ENCODE measurements at regions not wholly inside any gene's neighbourhood (a gene's known extent, or its start where the extent isn't known, plus 50 kb on each side); places are given as distances from the start of the nearest gene placed in this dataset.
"Not testable (repeated sequence)": the region's sequence is repeated elsewhere in the genome, so short reads cannot be mapped to it uniquely, and the experiment has no call there.

GRCh38 chr5:142529626-142530278, 156.1 kb downstream of the FGF1 start:
- Mint-ChIP-seq H3K27me3 (peaks cover 0 to 3% of the 10 kb centered on the region in 2 donors), H3K9me3 (peaks cover 0 to 8% (median under 1%) of the 10 kb centered on the region in 8 donors), H3K36me3 (no peaks in the 10 kb centered on the region), H3K4me3 (no peak overlapping the region), H3K4me1 (peaks cover 0 to 8% (median 6%) of the 10 kb centered on the region in 4 donors), H3K27ac (no peak overlapping the region)
- intact Hi-C loops (cut with micrococcal nuclease), result no loop called here
- no peaks in the 10 kb centered on the region for H3K9me3 ChIP-seq (ENCODE audit: control insufficient read depth in 1 of 2, low read length in 2 of 2)
- H3K27me3 ChIP-seq (ENCODE audit: insufficient read depth, low read length), result no peaks in the 10 kb centered on the region
- no peak overlapping the region for H3K4me3 ChIP-seq (ENCODE audit: low read length in 2 of 2)
- H3K27ac ChIP-seq (ENCODE audit: low read depth, low read length), result no peak overlapping the region
- no peaks in the 10 kb centered on the region for H3K36me3 ChIP-seq (ENCODE audit: insufficient read depth, low read length)
- ChIA-PET CTCF (ENCODE audit: partially characterized antibody) (no interaction called here), POLR2A (ENCODE audit: partially characterized antibody) (no interaction called here)
- no peak for DNase-seq
- no peaks in the 10 kb centered on the region for H3K4me1 ChIP-seq (ENCODE audit: insufficient read depth, low read length)

DNA sequence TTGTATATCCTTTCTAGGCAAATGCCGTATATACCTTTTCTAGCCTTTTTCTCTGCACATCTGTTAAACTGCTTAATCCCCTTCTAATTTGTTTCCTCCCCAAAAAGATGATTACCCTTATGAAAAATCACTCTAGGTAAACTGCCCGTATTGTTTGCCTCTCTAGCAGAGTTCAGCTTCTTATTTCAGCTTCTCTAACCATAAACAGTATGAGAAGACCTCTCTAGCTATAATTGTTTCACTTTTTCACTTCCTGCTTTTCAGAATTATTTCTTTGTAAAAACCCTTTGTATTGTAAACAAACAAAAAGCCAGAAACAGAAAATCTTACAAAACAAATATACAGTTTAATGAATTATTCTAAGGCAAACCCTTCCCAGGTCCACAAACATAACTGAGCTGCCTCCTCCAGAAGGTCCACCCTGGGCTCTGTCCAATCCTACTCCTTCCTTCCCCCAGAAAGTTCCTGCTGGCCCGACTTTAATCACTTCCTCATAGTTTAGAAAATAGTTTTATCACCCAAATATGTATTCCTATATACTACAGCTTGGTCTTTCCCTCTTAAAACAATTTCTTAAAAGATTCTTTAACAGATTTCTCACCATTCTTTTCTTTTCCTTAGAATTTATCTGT, 158.1 kb downstream of the FGF1 start:
- no peak overlapping the region for H3K27ac ChIP-seq (ENCODE audit: low read depth, low read length)
- Mint-ChIP-seq H3K4me3 (no peak overlapping the region), H3K4me1 (peaks cover 0 to 6% (median 5%) of the 10 kb centered on the region in 4 donors), H3K36me3 (no peaks in the 10 kb centered on the region), H3K27ac (peak overlapping the region in 1 of 7 donors; percentile 3), H3K27me3 (peaks cover 0 to 3% of the 10 kb centered on the region in 2 donors), H3K9me3 (peaks cover 0 to 3% (median 0%) of the 10 kb centered on the region in 8 donors)
- H3K36me3 ChIP-seq (ENCODE audit: insufficient read depth, low read length), result no peaks in the 10 kb centered on the region
- H3K4me3 ChIP-seq (ENCODE audit: low read length in 2 of 2), result no peak overlapping the region
- ChIA-PET POLR2A (ENCODE audit: partially characterized antibody) (interaction anchor here (0.6 kb wide), 1 partner anchor 233 kb away, joined by 3 read pairs; no protein-coding TSS in a partner anchor), CTCF (ENCODE audit: partially characterized antibody) (interaction anchor here (0.6 to 1.6 kb wide), 2 partner anchors 20 to 43 kb away, joined by 3 read pairs; no protein-coding TSS in a partner anchor)
- H3K9me3 ChIP-seq (ENCODE audit: control insufficient read depth in 1 of 2, low read length in 2 of 2), result no peaks in the 10 kb centered on the region
- DNase-seq, result no peak
- intact Hi-C loops (cut with micrococcal nuclease), result no loop called here
- H3K4me1 ChIP-seq (ENCODE audit: insufficient read depth, low read length), result no peaks in the 10 kb centered on the region
- H3K27me3 ChIP-seq (ENCODE audit: insufficient read depth, low read length), result no peaks in the 10 kb centered on the region

DNA sequence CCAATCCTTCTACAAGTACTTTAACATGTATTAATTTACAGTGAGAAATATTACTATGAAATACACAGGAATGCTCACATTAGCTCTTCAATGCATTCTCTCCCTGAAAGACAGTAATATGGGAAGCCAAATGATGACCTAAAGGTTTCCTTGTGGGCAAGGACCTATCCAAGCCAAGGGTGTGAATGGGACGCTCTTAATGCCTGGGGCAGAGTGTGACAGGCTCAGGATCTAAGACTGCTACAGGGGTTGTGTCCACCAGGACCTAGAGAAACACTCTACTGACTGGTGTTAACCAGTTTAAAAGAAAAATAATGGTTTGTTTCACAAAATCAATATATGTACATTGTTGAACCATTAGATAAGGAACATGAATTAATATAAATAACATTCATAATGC, 158.7 kb downstream of the FGF1 start:
- H3K27me3 ChIP-seq (ENCODE audit: insufficient read depth, low read length), result no peaks in the 10 kb centered on the region
- intact Hi-C loops (cut with micrococcal nuclease), result no loop called here
- Mint-ChIP-seq H3K9me3 (peaks cover 0 to 3% (median 0%) of the 10 kb centered on the region in 8 donors), H3K4me1 (peaks cover 0 to 4% (median 3%) of the 10 kb centered on the region in 4 donors), H3K27me3 (peaks cover 0 to 3% of the 10 kb centered on the region in 2 donors), H3K27ac (no peak overlapping the region), H3K4me3 (no peak overlapping the region), H3K36me3 (no peaks in the 10 kb centered on the region)
- no peaks in the 10 kb centered on the region for H3K9me3 ChIP-seq (ENCODE audit: control insufficient read depth in 1 of 2, low read length in 2 of 2)
- DNase-seq, result no peak
- H3K4me1 ChIP-seq (ENCODE audit: insufficient read depth, low read length), result no peaks in the 10 kb centered on the region
- H3K4me3 ChIP-seq (ENCODE audit: low read length in 2 of 2), result no peak overlapping the region
- H3K27ac ChIP-seq (ENCODE audit: low read depth, low read length), result no peak overlapping the region
- POLR2A ChIA-PET (ENCODE audit: partially characterized antibody), result interaction anchor here (0.6 kb wide), 1 partner anchor 232 kb away, joined by 3 read pairs; no protein-coding TSS in a partner anchor
- no peaks in the 10 kb centered on the region for H3K36me3 ChIP-seq (ENCODE audit: insufficient read depth, low read length)
- CTCF ChIA-PET (ENCODE audit: partially characterized antibody), result interaction anchor here (1.6 kb wide), 1 partner anchor 20 kb away, joined by 3 read pairs; no protein-coding TSS in a partner anchor

- Histone ChIP-seq H3K4me1 (ENCODE audit: insufficient read depth, low read length) (no peaks in the 10 kb centered on the region), H3K27ac (ENCODE audit: low read depth, low read length) (no peak overlapping the region), H3K4me3 (ENCODE audit: low read length in 2 of 2) (no peak overlapping the region), H3K36me3 (ENCODE audit: insufficient read depth, low read length) (no peaks in the 10 kb centered on the region), H3K9me3 (ENCODE audit: control insufficient read depth in 1 of 2, low read length in 2 of 2) (no peaks in the 10 kb centered on the region), H3K27me3 (ENCODE audit: insufficient read depth, low read length) (no peaks in the 10 kb centered on the region)
- CTCF ChIA-PET (ENCODE audit: partially characterized antibody), result interaction anchor here (0.7 kb wide), 1 partner anchor 10 kb away, joined by 4 read pairs; no protein-coding TSS in a partner anchor
- no peak overlapping the region for H3K27ac Mint-ChIP-seq
- no peak overlapping the region for H3K4me3 Mint-ChIP-seq
- DNase-seq, result no peak
- peaks cover 0 to 4% (median 2%) of the 10 kb centered on the region in 4 donors for H3K4me1 Mint-ChIP-seq
- POLR2A ChIA-PET (ENCODE audit: partially characterized antibody), result no interaction called here
- peaks cover 0 to 3% of the 10 kb centered on the region in 2 donors for H3K27me3 Mint-ChIP-seq
- H3K9me3 Mint-ChIP-seq, result peaks cover 0 to 3% (median 0%) of the 10 kb centered on the region in 8 donors
- intact Hi-C loops (cut with micrococcal nuclease), result no loop called here
- H3K36me3 Mint-ChIP-seq, result no peaks in the 10 kb centered on the region
These were observed 162.9 kb downstream of the FGF1 start for GRCh38 chr5:142522983-142523382.

- Histone ChIP-seq H3K4me3 (ENCODE audit: low read length in 2 of 2) (no peak overlapping the region), H3K27ac (ENCODE audit: low read depth, low read length) (no peak overlapping the region), H3K27me3 (ENCODE audit: insufficient read depth, low read length) (no peaks in the 10 kb centered on the region), H3K9me3 (ENCODE audit: control insufficient read depth in 1 of 2, low read length in 2 of 2) (no peaks in the 10 kb centered on the region), H3K36me3 (ENCODE audit: insufficient read depth, low read length) (no peaks in the 10 kb centered on the region), H3K4me1 (ENCODE audit: insufficient read depth, low read length) (no peaks in the 10 kb centered on the region)
- Mint-ChIP-seq H3K27me3 (peaks cover 0 to 3% of the 10 kb centered on the region in 2 donors), H3K4me3 (no peak overlapping the region), H3K9me3 (peaks cover 0 to 11% (median 5%) of the 10 kb centered on the region in 8 donors), H3K27ac (no peak overlapping the region), H3K4me1 (no peaks in the 10 kb centered on the region), H3K36me3 (peaks cover 0 to under 1% of the 10 kb centered on the region in 2 donors)
- CTCF ChIA-PET (ENCODE audit: partially characterized antibody), result no interaction called here
- intact Hi-C loops (cut with micrococcal nuclease), result no loop called here
- no peak for DNase-seq
- POLR2A ChIA-PET (ENCODE audit: partially characterized antibody), result no interaction called here
These were observed 164.2 kb downstream of the FGF1 start for GRCh38 chr5:142521706-142522105.

- H3K4me1 ChIP-seq (ENCODE audit: insufficient read depth, low read length), result no peaks in the 10 kb centered on the region
- no peak overlapping the region for H3K27ac Mint-ChIP-seq
- H3K27ac ChIP-seq (ENCODE audit: low read depth, low read length), result no peak overlapping the region
- no peak overlapping the region for H3K4me3 Mint-ChIP-seq
- H3K9me3 ChIP-seq (ENCODE audit: control insufficient read depth in 1 of 2, low read length in 2 of 2), result no peaks in the 10 kb centered on the region
- peaks cover 0 to 3% of the 10 kb centered on the region in 2 donors for H3K27me3 Mint-ChIP-seq
- H3K4me1 Mint-ChIP-seq, result no peaks in the 10 kb centered on the region
- ChIA-PET POLR2A (ENCODE audit: partially characterized antibody) (no interaction called here), CTCF (ENCODE audit: partially characterized antibody) (no interaction called here)
- intact Hi-C loops (cut with micrococcal nuclease), result no loop called here
- DNase-seq, result no peak
- peaks cover 0 to 7% of the 10 kb centered on the region in 2 donors for H3K36me3 Mint-ChIP-seq
- no peaks in the 10 kb centered on the region for H3K36me3 ChIP-seq (ENCODE audit: insufficient read depth, low read length)
- H3K4me3 ChIP-seq (ENCODE audit: low read length in 2 of 2), result no peak overlapping the region
- peaks cover 2 to 18% (median 12%) of the 10 kb centered on the region in 8 donors for H3K9me3 Mint-ChIP-seq
- H3K27me3 ChIP-seq (ENCODE audit: insufficient read depth, low read length), result no peaks in the 10 kb centered on the region
These were observed 165.0 kb downstream of the FGF1 start for GRCh38 chr5:142520885-142521284.

GRCh38 chr5:142519913-142520312, 166.0 kb downstream of the FGF1 start:
- DNase-seq; H3K9me3 ChIP-seq (ENCODE audit: control insufficient read depth in 1 of 2, low read length in 2 of 2); intact Hi-C loops (cut with micrococcal nuclease); H3K4me3 ChIP-seq (ENCODE audit: low read length in 2 of 2); CTCF ChIA-PET (ENCODE audit: partially characterized antibody); H3K36me3 ChIP-seq (ENCODE audit: insufficient read depth, low read length); H3K27me3 ChIP-seq (ENCODE audit: insufficient read depth, low read length); H3K4me1 Mint-ChIP-seq; POLR2A ChIA-PET (ENCODE audit: partially characterized antibody); H3K4me3 Mint-ChIP-seq; H3K36me3 Mint-ChIP-seq; H3K27ac Mint-ChIP-seq; H3K27ac ChIP-seq (ENCODE audit: low read depth, low read length); H3K4me1 ChIP-seq (ENCODE audit: insufficient read depth, low read length); H3K27me3 Mint-ChIP-seq: not testable (repeated sequence)
- H3K9me3 Mint-ChIP-seq, result peaks cover 2 to 18% (median 12%) of the 10 kb centered on the region in 8 donors
